ENCODE measurements at regions not wholly inside any gene's neighbourhood (a gene's known extent, or its start where the extent isn't known, plus 50 kb on each side); places are given as distances from the start of the nearest gene placed in this dataset.

GRCh38 chr3:161991901-161992540, 495.4 kb downstream of the OTOL1 start:
- Histone ChIP-seq H3K27me3 (ENCODE audit: control insufficient read depth, insufficient read depth, low read length) (no peaks in the 10 kb centered on the region), H3K36me3 (ENCODE audit: control insufficient read depth, insufficient read depth, low read length) (no peaks in the 10 kb centered on the region), H3K4me3 (ENCODE audit: low read depth, low read length) (no peak overlapping the region)
- no peak for FAIRE-seq
- no peak for TF ChIP-seq CTCF (IDR thresholded peaks at IDR 0.05; ENCODE audit: insufficient read depth, low read length, severe bottlenecking)
- no peak for DNase-seq (ENCODE audit: low read depth)

GRCh38 chr3:161999846-162000245, 503.2 kb downstream of the OTOL1 start:
- FAIRE-seq (no peak), DNase-seq (ENCODE audit: low read depth) (no peak)
- no peak overlapping the region for H3K4me3 ChIP-seq (ENCODE audit: low read depth, low read length)
- no peak for TF ChIP-seq CTCF (IDR thresholded peaks at IDR 0.05; ENCODE audit: insufficient read depth, low read length, severe bottlenecking)
- no peaks in the 10 kb centered on the region for H3K36me3 ChIP-seq (ENCODE audit: control insufficient read depth, insufficient read depth, low read length)
- H3K27me3 ChIP-seq (ENCODE audit: control insufficient read depth, insufficient read depth, low read length): no peaks in the 10 kb centered on the region

GRCh38 chr3:162007722-162008121, 511.1 kb downstream of the OTOL1 start:
- FAIRE-seq (no peak), DNase-seq (ENCODE audit: low read depth) (no peak)
- H3K27me3 ChIP-seq (ENCODE audit: control insufficient read depth, insufficient read depth, low read length): no peaks in the 10 kb centered on the region
- H3K4me3 ChIP-seq (ENCODE audit: low read depth, low read length): no peak overlapping the region
- TF ChIP-seq CTCF (IDR thresholded peaks at IDR 0.05; ENCODE audit: insufficient read depth, low read length, severe bottlenecking): no peak
- no peaks in the 10 kb centered on the region for H3K36me3 ChIP-seq (ENCODE audit: control insufficient read depth, insufficient read depth, low read length)

GRCh38 chr3:162012633-162013032, 516.0 kb downstream of the OTOL1 start:
- FAIRE-seq: no peak
- no peaks in the 10 kb centered on the region for H3K27me3 ChIP-seq (ENCODE audit: control insufficient read depth, insufficient read depth, low read length)
- no peak for DNase-seq (ENCODE audit: low read depth)
- no peaks in the 10 kb centered on the region for H3K36me3 ChIP-seq (ENCODE audit: control insufficient read depth, insufficient read depth, low read length)
- H3K4me3 ChIP-seq (ENCODE audit: low read depth, low read length): no peak overlapping the region
- TF ChIP-seq CTCF (IDR thresholded peaks at IDR 0.05; ENCODE audit: insufficient read depth, low read length, severe bottlenecking): no peak

- Histone ChIP-seq H3K36me3 (ENCODE audit: control insufficient read depth, insufficient read depth, low read length) (no peaks in the 10 kb centered on the region), H3K4me3 (ENCODE audit: low read depth, low read length) (no peak overlapping the region), H3K27me3 (ENCODE audit: control insufficient read depth, insufficient read depth, low read length) (no peaks in the 10 kb centered on the region)
- FAIRE-seq: no peak
- no peak for TF ChIP-seq CTCF (IDR thresholded peaks at IDR 0.05; ENCODE audit: insufficient read depth, low read length, severe bottlenecking)
- no peak for DNase-seq (ENCODE audit: low read depth)
Measured at GRCh38 chr3:162014284-162014683, 517.7 kb downstream of the OTOL1 start.

GRCh38 chr3:162015856-162016255, 519.2 kb downstream of the OTOL1 start:
- Histone ChIP-seq H3K27me3 (ENCODE audit: control insufficient read depth, insufficient read depth, low read length) (no peaks in the 10 kb centered on the region), H3K4me3 (ENCODE audit: low read depth, low read length) (no peak overlapping the region), H3K36me3 (ENCODE audit: control insufficient read depth, insufficient read depth, low read length) (no peaks in the 10 kb centered on the region)
- no peak for TF ChIP-seq CTCF (IDR thresholded peaks at IDR 0.05; ENCODE audit: insufficient read depth, low read length, severe bottlenecking)
- FAIRE-seq: no peak
- DNase-seq (ENCODE audit: low read depth): no peak
